DOHH2 (cell line): ENCODE measurements at regions not wholly inside any gene's neighbourhood (a gene's known extent, or its start where the extent isn't known, plus 50 kb on each side); places are given as distances from the start of the nearest gene placed in this dataset.

Experiments
- CTCF ChIP-seq: fragments of 200-600 bp; sonication (generic); IDR thresholded peaks from one replicate; pipeline ENCODE4 v1.5.1; 2014; ENCODE audit warnings: antibody characterized with exemption, mild to moderate bottlenecking, low read depth, low read length; ENCODE audit not compliant: poor library complexity, severe bottlenecking
- EZH2phosphoT487 ChIP-seq: fragments of 200-600 bp; sonication (generic); IDR thresholded peaks from 2 replicates; pipeline ENCODE4 v1.6.1; 2017; ENCODE audit warnings: borderline replicate concordance, mild to moderate bottlenecking, antibody characterized with exemption, low read length, moderate library complexity, mixed read lengths

- no peak for TF ChIP-seq EZH2phosphoT487
- TF ChIP-seq CTCF: no peak
Observed at GRCh38 chr20:60469829-60470228, 511.6 kb downstream of the CDH26 start.
